GM12874 (cell line): ENCODE measurements at regions not wholly inside any gene's neighbourhood (a gene's known extent, or its start where the extent isn't known, plus 50 kb on each side); places are given as distances from the start of the nearest gene placed in this dataset.

Experiments
- CTCF ChIP-seq: IDR thresholded peaks from 2 replicates; pipeline ENCODE4 v1.5.1; 2011; ENCODE audit warnings: low read depth, mild to moderate bottlenecking, control low read depth, low read length, moderate library complexity; ENCODE audit not compliant: insufficient read depth

- no peak for TF ChIP-seq CTCF
Measured at GRCh38 chr4:37051111-37051510, 193.4 kb upstream of the NWD2 start.

GRCh38 chr4:37051866-37052265 lies 192.7 kb upstream of the NWD2 start:
- TF ChIP-seq CTCF = no peak

- TF ChIP-seq CTCF = no peak
Measured at GRCh38 chr4:37054531-37055077, 189.9 kb upstream of the NWD2 start.

GRCh38 chr4:37058826-37059225 lies 185.7 kb upstream of the NWD2 start:
- TF ChIP-seq CTCF = no peak

- no peak for TF ChIP-seq CTCF
Measured at GRCh38 chr4:37066159-37066558, 178.4 kb upstream of the NWD2 start.

- TF ChIP-seq CTCF = peak; percentile 39
Measured at GRCh38 chr4:37068580-37068979, 176.0 kb upstream of the NWD2 start.

- no peak for TF ChIP-seq CTCF
Measured at GRCh38 chr4:37070041-37070440, 174.5 kb upstream of the NWD2 start.
